ENCODE measurements at regions not wholly inside any gene's neighbourhood (a gene's known extent, or its start where the extent isn't known, plus 50 kb on each side); places are given as distances from the start of the nearest gene placed in this dataset.

GRCh38 chr4:138311771-138312535, 69.8 kb upstream of the SLC7A11 start:
- peak; percentile 13 for DNase-seq (ENCODE audit: low spot score)

GRCh38 chr4:138310991-138311390, 68.8 kb upstream of the SLC7A11 start:
- DNase-seq (ENCODE audit: low spot score): peak; percentile 44

GRCh38 chr4:138310498-138310897, 68.3 kb upstream of the SLC7A11 start:
- DNase-seq (ENCODE audit: low spot score): no peak

- DNase-seq (ENCODE audit: low spot score): no peak
These were observed 66.2 kb upstream of the SLC7A11 start for GRCh38 chr4:138308356-138308755.

GRCh38 chr4:138307319-138307718, 65.2 kb upstream of the SLC7A11 start:
- no peak for DNase-seq (ENCODE audit: low spot score)

GRCh38 chr4:138305050-138305449, 62.9 kb upstream of the SLC7A11 start:
- no peak for DNase-seq (ENCODE audit: low spot score)

GRCh38 chr4:138301536-138301935, 59.4 kb upstream of the SLC7A11 start:
- no peak for DNase-seq (ENCODE audit: low spot score)

GRCh38 chr4:138300616-138301015, 58.5 kb upstream of the SLC7A11 start:
- no peak for DNase-seq (ENCODE audit: low spot score)

GRCh38 chr4:138299881-138300280, 57.7 kb upstream of the SLC7A11 start:
- DNase-seq (ENCODE audit: low spot score): no peak

- DNase-seq (ENCODE audit: low spot score): no peak
These were observed 56.7 kb upstream of the SLC7A11 start for GRCh38 chr4:138298866-138299265.

- DNase-seq (ENCODE audit: low spot score): no peak
These were observed 56.3 kb upstream of the SLC7A11 start for GRCh38 chr4:138298431-138298830.

- DNase-seq (ENCODE audit: low spot score): no peak
These were observed 55.7 kb upstream of the SLC7A11 start for GRCh38 chr4:138297743-138298405.

- DNase-seq (ENCODE audit: low spot score): no peak
These were observed 50.2 kb upstream of the SLC7A11 start for GRCh38 chr4:138292321-138292720.
